Cardiac fibroblast (primary cell): ENCODE measurements at regions not wholly inside any gene's neighbourhood (a gene's known extent, or its start where the extent isn't known, plus 50 kb on each side); places are given as distances from the start of the nearest gene placed in this dataset.

Experiments used
- DNase-seq, 2 donors: peaks; one replicate each; pipeline versions ENCODE4 v3.0.0 to v3.0.0-alpha.2; 2010; ENCODE audit warnings: low read depth in 2 of 2
- H3K4me3 ChIP-seq, 2 donors: replicated peaks in 1 of 2; 1 replicate in 1 of 2; 2 replicates in 1 of 2; pipeline ENCODE4 v1.5.1; 2011; ENCODE audit warnings: low read depth in 2 of 2, low read length in 2 of 2, mild to moderate bottlenecking in 2 of 2, moderate library complexity in 1 of 2
- TF ChIP-seq, protein P1 (sequence below): IDR thresholded peaks from one replicate; pipeline ENCODE4 v1.5.1; 2011; ENCODE audit warnings: low read depth, mild to moderate bottlenecking, low read length, inconsistent platforms

GRCh38 chr5:104111632-104112031, 549.0 kb upstream of the NUDT12 start:
- no peak for DNase-seq
- no peak overlapping the region for H3K4me3 ChIP-seq
- TF ChIP-seq, protein P1, sequence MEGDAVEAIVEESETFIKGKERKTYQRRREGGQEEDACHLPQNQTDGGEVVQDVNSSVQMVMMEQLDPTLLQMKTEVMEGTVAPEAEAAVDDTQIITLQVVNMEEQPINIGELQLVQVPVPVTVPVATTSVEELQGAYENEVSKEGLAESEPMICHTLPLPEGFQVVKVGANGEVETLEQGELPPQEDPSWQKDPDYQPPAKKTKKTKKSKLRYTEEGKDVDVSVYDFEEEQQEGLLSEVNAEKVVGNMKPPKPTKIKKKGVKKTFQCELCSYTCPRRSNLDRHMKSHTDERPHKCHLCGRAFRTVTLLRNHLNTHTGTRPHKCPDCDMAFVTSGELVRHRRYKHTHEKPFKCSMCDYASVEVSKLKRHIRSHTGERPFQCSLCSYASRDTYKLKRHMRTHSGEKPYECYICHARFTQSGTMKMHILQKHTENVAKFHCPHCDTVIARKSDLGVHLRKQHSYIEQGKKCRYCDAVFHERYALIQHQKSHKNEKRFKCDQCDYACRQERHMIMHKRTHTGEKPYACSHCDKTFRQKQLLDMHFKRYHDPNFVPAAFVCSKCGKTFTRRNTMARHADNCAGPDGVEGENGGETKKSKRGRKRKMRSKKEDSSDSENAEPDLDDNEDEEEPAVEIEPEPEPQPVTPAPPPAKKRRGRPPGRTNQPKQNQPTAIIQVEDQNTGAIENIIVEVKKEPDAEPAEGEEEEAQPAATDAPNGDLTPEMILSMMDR: no peak

GRCh38 chr5:104096451-104096850, 533.9 kb upstream of the NUDT12 start:
- TF ChIP-seq, protein P1: no peak
- H3K4me3 ChIP-seq: no peak overlapping the region
- no peak for DNase-seq

DNA sequence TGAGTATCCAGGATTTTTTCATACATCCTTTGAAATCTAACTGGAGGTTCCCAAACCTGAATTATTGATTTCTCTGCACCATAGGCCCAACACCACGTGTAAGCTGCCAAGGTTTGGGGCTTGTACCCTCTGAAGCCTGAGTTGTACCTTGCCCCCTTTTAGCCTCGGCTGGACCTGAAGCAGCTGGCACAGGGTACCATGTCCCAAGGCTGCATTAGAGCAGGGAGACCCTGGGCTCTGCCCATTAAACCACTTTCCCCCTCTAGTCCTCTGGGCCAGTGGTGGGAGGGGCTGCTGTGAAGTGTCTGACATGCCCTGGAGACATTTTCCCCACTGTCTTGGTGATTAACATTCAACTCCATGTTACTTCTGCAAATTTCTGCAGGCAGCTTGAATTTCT, 532.9 kb upstream of the NUDT12 start:
- TF ChIP-seq, protein P1: no peak
- DNase-seq: no peak
- no peak overlapping the region for H3K4me3 ChIP-seq

DNA sequence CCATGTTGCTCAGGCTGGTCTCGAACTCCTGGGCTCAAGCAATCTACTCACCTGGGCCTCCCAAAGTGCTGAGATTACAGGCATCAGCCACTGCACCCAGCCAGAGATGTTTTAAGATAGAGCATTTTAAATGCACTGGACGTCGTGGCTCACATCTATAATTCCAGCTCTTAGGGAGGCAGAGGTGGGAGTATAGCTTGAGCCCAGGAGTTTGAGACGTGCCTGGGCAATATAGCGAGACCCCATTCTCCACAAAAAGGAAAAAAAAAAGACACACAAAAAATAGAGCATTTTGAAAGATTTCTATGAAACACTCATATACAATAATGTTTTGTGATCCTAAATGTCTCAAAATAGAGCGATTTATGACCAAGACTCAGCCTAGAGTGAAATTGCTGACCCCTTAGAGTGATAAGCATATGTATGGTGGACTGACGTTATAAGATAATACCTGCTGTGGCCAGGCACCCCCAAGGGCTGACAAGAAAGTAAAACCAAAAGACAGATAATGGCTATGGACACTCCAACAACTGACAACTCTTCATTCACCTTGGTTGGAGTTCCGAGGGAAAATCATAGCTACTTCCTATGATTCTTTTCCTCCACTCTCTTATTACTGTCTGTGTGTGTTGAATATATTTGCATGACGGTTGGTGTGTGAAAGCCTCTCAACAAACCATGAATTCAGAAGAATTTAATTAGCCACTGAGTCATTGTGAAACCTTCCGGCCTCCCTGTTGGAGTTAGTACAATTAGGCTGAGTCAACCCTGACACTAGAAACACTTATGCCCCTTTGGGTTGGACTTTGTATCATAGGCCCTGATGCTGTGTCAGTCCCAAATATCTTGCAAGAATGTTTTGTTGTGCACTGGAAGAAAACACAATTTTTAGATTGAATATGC, 526.5 kb upstream of the NUDT12 start:
- TF ChIP-seq, protein P1: no peak
- DNase-seq: no peak
- H3K4me3 ChIP-seq: no peak overlapping the region

DNA sequence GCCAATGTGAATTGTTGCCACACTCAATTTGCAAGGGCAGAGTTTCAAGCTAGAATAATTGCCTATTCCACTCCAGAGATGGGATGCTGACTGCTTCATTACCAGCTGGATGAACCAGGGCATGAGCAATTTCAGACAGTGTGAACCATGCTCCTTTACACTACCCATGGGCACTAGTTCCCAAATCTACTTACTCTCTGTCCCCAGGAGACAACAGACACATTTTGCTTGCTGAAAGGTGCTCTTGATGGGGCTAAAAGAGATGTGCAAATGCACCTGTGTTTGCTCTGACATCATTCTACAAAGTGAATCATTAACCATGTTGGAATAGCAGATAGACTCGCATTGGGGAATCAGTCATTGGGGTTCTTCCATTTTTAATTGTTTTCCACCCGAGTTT, 522.3 kb upstream of the NUDT12 start:
- DNase-seq: no peak
- TF ChIP-seq, protein P1: no peak
- H3K4me3 ChIP-seq: no peak overlapping the region

DNA sequence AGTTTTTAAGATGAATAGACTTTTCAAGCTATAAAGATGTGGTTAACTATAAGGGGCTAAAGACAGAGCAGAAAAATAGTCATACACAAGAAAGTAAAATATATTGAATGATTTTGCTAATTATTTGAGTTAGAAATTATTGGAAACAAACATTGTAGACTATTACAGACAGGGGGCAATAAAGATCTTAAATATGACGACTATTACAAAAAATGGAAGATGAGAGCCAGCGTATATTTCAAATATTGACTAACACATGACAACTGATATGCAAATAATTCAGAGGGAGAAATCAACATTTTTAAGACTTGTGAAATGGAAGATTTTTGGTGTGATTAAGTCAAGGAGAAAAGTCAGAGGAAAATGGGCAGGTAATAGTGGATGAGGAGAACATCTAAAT, 520.2 kb upstream of the NUDT12 start:
- no peak overlapping the region for H3K4me3 ChIP-seq
- DNase-seq: no peak
- TF ChIP-seq, protein P1: no peak

- no peak overlapping the region for H3K4me3 ChIP-seq
- DNase-seq: no peak
- TF ChIP-seq, protein P1: no peak
Measured at GRCh38 chr5:104081232-104081631, 518.6 kb upstream of the NUDT12 start.
